ENCODE measurements at regions not wholly inside any gene's neighbourhood (a gene's known extent, or its start where the extent isn't known, plus 50 kb on each side); places are given as distances from the start of the nearest gene placed in this dataset.
"Not testable (repeated sequence)": the region's sequence is repeated elsewhere in the genome, so short reads cannot be mapped to it uniquely, and the experiment has no call there.

GRCh38 chr4:45062935-45063545 lies 336.7 kb upstream of the GNPDA2 start:
- DNase-seq = no peak

DNA sequence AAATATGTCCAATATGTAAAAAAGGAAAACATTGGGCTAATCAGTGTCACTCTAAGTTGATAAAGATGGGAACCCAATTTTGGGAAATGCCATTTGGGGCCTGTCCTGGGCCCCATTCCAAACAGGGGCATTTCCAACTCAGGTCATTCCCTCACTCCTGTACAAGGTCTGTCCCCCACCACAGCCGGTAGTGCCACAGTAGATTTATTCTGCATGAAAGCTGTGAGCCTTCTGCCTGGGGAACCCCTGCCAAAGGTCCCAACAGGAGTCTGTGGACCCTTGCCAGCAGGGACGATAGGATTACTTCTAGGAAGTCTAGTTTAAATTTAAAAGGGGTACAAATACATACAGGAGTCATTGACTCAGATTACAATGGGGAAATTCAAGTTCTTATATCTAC lies 317.6 kb upstream of the GNPDA2 start:
- no peak for DNase-seq

DNA sequence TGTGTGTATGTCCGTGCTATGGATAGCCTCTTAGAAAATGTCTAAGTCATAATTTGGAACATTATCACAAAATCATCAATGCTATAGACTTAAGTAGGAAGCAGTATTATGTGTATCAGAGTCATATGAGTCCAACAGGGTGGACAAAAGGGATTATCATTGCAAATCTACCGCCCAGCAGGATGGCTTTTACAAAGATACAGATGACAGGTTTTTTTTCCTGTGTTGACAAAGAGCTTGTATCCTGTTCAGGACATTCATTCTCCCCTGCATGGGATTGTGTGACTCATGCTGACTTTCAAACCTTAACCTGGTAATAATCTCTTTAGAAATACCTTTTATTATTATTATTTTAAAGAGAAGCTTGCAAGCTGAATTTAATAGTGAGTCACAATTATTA lies 310.3 kb upstream of the GNPDA2 start:
- no peak for DNase-seq

GRCh38 chr4:45033676-45034419 lies 307.5 kb upstream of the GNPDA2 start:
- DNase-seq = no peak

DNA sequence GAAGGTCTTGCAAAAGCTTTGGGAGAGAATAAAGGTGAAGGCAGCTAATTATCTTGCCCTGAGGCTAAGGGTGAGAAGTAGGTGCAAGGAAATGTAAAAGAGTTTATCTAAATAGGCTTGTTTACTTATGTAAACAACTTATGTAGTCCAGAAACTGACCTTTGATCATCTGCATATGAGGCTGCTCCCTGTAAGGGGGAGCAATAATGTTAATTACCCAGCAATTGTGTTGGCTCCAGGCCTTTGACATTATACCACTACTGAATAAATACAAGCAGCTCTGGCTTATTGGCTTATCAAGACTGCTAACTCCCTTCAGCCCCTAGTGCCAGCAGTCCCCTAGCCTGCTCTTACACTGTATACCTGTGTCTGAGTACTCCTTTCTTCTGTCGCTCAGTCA lies 303.7 kb upstream of the GNPDA2 start:
- no peak for DNase-seq

- DNase-seq = no peak
These were observed 281.2 kb upstream of the GNPDA2 start for GRCh38 chr4:45007508-45007907.

- no peak for DNase-seq
These were observed 279.7 kb upstream of the GNPDA2 start for GRCh38 chr4:45006078-45006477.

- DNase-seq = no peak
These were observed 278.6 kb upstream of the GNPDA2 start for GRCh38 chr4:45004847-45005565.

DNA sequence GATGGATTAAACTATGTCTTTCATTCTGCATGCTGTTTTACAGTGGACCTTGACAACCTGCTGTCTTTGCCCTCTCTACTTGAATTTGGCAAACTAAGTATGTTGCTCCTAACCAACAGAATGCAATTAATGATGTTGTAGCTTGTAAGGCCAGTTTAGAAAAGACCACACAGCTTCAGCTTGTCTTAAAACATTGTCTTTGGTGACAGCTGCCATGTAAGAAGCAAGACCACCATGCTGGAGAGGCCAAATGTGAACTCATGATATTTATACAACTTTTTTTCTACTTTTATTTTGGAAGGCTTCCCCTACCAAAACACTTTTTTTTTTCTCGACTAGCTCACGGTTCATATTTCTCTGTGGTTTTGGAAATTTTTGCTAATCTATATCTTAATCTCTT lies 278.0 kb upstream of the GNPDA2 start:
- no peak for DNase-seq

DNA sequence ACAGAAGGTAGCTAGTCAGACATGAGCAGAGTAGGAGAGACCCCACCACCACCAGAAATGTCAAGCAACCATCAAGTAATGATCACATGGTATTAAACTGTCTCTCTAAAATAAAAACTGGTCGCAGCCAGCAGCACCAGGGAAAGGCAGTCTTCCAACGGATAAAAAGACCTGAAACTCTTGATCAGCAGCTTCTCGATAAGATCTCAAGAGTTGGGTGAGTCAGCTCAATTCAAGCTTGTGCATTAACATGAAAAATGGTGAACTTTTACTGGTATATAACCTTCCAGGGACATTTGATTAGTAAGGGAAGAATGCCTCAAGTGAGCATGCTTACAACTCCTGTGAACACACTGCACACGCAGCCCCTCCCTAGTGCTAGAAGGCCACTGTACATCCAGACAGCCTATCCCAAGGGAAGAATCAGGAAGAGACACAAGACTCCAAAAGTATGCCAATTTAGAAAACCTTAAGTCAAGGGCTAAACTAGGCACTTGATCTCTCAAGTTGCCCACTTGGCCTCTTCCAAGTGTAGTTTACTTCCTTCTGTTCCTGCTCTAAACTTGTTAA lies 270.0 kb upstream of the GNPDA2 start:
- DNase-seq = no peak

- DNase-seq = no peak
These were observed 261.7 kb upstream of the GNPDA2 start for GRCh38 chr4:44988011-44988410.

DNA sequence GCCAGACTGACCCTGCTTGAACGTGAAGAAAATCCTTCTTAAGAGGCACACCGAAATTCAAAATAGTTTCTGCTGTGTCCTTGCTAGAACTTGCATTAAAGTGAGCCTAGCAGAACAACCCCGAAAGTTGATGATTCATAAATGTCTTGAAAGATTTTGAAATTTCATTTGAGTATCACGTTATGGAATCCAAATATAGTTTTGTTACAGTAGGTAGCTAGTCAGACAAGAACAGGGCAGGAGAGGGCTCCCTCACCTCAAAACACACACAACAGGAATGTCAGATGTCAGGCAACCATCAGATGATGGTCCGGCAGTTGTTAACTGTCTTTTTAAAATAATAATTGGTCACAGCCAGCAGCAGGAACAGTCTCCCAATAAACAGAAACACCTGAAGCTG lies 259.6 kb upstream of the GNPDA2 start:
- DNase-seq = no peak

DNA sequence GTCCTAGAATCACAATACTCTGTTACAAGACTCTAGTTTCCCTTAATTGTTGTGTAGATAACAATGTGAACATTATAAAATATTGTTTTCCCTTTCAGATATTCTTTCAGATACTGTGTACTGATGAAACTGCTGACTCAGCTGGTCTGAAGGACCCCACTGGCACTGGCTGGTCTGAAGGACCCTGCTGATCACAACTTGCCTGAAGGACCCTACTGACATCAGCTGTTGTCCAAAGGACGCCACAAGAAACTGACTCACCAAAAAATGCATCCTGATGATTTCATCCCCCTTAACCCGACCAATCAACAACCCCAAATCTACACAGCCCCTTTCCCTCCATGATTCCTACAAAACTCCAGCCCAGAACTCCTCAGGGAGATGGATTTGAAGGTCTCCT lies 258.8 kb upstream of the GNPDA2 start:
- DNase-seq = no peak

- DNase-seq = no peak
These were observed 257.7 kb upstream of the GNPDA2 start for GRCh38 chr4:44984083-44984482.

GRCh38 chr4:44983083-44983482 lies 256.7 kb upstream of the GNPDA2 start:
- no peak for DNase-seq

- no peak for DNase-seq
These were observed 251.7 kb upstream of the GNPDA2 start for GRCh38 chr4:44978020-44978419.

DNA sequence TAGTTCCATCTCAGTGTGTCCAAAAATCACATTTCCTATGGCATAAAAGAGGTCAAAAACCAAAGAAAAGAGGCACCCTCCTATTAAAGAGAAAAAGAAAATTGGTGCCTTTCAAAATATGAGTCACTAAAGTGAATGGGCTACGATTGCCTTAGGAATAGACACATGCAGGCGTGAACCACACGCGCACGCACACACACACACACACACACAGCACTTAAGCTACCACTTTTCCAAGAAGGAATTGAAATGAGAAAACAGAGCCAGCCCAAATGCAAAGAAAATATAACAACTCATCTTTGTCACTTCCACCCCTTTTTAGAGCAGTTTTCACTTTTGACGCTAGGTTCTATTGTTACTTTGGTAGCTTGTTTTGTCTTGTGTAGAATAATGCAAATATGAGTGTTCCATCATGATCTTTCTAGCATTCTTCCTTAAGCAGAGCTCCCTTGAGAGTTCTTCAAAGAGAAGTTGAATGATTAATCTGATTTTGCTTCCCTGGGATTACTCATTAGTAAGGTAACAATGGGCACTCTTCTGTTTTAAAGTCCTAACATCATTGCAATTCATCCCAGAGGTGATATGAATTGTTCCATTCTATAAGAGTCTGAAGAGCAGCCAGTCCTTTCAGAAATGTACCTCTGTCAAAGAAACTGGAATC lies 239.2 kb upstream of the GNPDA2 start:
- DNase-seq = no peak

- not testable (repeated sequence) for DNase-seq
These were observed 237.7 kb upstream of the GNPDA2 start for GRCh38 chr4:44964086-44964485.

DNA sequence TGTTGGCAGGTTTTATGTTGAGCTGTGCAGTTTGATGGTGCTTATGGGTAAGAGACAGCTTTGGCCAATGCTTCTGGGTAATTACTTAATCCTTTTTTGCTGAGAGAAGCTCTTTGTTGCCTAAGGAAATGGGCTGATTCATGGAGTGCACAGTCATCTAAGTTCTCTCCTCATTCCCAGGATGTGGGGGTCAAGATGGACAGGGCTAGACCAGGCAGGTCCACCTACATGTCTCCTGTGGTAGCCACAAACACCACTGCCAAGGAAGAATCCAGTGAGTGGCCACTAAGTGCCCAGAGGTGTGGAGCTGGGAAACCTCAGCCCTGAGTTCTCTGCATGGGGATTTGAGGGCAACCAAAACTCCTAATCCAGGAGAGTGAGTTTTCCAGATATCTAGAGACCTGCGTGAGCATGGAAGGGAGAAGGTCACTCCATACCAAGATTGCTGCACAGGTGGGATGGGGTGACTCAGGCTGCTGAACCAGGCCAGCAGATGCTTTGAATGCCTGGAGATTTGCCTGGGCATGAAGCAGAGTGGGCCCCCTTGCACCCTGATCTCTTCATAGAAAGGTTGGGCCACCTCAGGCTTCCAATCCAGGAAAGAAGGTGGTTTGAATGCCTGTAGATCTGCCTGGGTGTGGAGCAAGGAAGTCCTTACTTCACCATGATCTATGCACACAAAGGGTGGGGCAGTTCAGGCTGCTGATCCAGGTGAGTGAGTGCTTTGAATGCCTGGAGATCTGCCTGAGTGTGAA lies 234.8 kb upstream of the GNPDA2 start:
- no peak for DNase-seq

DNA sequence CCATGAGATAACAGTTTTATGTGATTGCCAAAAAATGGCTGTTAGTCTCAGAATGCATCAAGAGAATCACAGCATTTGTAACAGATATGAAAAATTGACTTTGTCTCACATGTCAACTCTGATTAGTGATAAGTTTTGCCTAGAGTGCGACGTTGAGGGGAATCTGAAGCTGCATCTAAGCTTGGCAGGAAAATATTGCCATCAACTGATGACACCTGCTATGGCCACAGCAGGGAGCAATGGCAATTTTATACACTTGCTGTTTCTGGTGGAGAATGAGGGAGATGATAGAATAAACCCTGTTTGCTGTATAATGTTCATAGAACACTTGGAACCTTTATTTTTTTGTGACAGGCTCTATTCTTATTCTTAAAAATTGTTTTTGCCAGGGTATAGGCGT lies 205.4 kb upstream of the GNPDA2 start:
- no peak for DNase-seq

DNA sequence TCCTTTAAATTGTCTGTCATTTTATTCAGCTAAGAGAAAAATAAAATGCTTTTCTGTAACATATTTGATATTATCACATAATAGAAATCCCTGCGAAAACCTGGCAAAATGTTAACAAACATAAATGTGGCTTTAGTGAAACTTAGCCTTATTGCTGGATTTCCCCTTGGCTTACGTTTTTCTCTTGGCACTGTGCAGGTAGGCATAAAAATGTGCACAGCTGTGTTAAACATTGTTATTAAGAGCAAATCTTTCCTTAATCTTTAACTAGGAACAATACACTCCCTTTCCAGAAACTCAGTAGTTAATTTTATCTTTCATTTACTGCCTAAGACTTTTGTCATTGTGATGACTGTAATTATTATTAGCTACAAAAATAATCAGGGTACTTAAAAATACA lies 202.4 kb upstream of the GNPDA2 start:
- no peak for DNase-seq
